ENCODE measurements at regions not wholly inside any gene's neighbourhood (a gene's known extent, or its start where the extent isn't known, plus 50 kb on each side); places are given as distances from the start of the nearest gene placed in this dataset.

DNA sequence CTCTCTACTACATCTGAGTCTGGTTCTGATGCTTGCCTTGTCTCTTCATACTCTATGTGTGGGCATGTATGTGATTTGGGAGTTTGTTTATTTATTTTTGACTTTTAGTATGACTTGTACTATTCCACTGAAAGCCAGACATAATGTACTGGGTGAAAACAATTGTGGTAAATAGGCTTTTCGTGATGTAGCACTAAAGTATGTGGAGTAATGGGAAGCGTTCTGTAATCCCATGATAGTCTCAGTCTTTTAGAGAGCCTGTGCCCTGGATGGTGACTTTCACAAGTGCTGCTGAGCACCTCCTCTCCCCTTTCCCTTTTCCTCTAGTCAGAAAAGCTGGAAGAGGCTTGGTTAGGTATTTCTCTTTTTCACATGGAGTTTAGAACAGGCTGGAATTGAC lies 85.8 kb upstream of the S1PR3 start:
- H3F3A ChIP-seq (ENCODE audit: insufficient read depth, low read length) = no peaks in the 10 kb centered on the region
- H2AFZ ChIP-seq (ENCODE audit: low read length) = no peak overlapping the region
- peaks cover 6% of the 10 kb centered on the region; the same call in 1 of the 2 replicates for H3K9me3 ChIP-seq (ENCODE audit: low read length)
- H3K4me2 ChIP-seq (ENCODE audit: low read length) = no peak overlapping the region
- H3K79me2 ChIP-seq (ENCODE audit: insufficient read depth, low read length) = no peaks in the 10 kb centered on the region
- H3K9me2 ChIP-seq (ENCODE audit: low read depth, low read length) = no peaks in the 10 kb centered on the region
- H3K36me3 ChIP-seq (ENCODE audit: insufficient read depth, low read length) = no peaks in the 10 kb centered on the region; the same call in 1 of the 2 replicates
- H3K27ac ChIP-seq (ENCODE audit: low read depth, low read length, poor library complexity, severe bottlenecking) = no peak overlapping the region
- H3K9ac ChIP-seq (ENCODE audit: low read length) = no peak overlapping the region
- H3K4me1 ChIP-seq (ENCODE audit: insufficient read depth, low read length, severe bottlenecking) = no peaks in the 10 kb centered on the region
- no peaks in the 10 kb centered on the region for H4K20me1 ChIP-seq (ENCODE audit: insufficient read depth, low read length)
- no peaks in the 10 kb centered on the region for H3K27me3 ChIP-seq (ENCODE audit: insufficient read depth, low read length)
- no peak overlapping the region for H3K4me3 ChIP-seq (ENCODE audit: low read depth, low read length, poor library complexity, severe bottlenecking)
- TF ChIP-seq, protein P1, sequence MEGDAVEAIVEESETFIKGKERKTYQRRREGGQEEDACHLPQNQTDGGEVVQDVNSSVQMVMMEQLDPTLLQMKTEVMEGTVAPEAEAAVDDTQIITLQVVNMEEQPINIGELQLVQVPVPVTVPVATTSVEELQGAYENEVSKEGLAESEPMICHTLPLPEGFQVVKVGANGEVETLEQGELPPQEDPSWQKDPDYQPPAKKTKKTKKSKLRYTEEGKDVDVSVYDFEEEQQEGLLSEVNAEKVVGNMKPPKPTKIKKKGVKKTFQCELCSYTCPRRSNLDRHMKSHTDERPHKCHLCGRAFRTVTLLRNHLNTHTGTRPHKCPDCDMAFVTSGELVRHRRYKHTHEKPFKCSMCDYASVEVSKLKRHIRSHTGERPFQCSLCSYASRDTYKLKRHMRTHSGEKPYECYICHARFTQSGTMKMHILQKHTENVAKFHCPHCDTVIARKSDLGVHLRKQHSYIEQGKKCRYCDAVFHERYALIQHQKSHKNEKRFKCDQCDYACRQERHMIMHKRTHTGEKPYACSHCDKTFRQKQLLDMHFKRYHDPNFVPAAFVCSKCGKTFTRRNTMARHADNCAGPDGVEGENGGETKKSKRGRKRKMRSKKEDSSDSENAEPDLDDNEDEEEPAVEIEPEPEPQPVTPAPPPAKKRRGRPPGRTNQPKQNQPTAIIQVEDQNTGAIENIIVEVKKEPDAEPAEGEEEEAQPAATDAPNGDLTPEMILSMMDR (IDR thresholded peaks at IDR 0.05; ENCODE audit: low read length) = no peak
- no peak for TF ChIP-seq EZH2 (IDR thresholded peaks at IDR 0.05; ENCODE audit: borderline replicate concordance, low read length)

DNA sequence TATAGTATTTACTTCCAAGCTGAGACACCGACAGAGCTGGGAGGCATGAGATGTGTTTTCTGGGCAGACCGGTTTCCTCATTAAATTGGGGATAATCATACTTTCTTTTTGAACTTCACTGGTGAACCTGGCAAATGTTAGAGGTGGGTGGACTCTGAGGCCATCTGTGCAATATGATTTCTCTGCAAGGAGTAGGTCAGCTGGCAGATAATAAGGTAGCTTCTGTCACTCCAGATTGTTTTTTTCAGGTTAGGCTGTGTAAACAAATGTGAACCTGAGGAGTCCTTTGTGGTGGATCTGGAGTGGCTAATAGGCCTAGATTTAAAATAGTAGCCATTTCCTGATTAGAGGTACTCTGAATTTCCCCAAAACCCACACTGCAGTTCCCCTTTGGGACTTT lies 75.4 kb upstream of the S1PR3 start:
- Histone ChIP-seq H3F3A (ENCODE audit: insufficient read depth, low read length) (no peaks in the 10 kb centered on the region), H4K20me1 (ENCODE audit: insufficient read depth, low read length) (no peaks in the 10 kb centered on the region), H3K4me1 (ENCODE audit: insufficient read depth, low read length, severe bottlenecking) (peaks cover 56% of the 10 kb centered on the region), H3K79me2 (ENCODE audit: insufficient read depth, low read length) (no peaks in the 10 kb centered on the region), H3K36me3 (ENCODE audit: insufficient read depth, low read length) (no peaks in the 10 kb centered on the region), H3K9me3 (ENCODE audit: low read length) (peaks cover 19% of the 10 kb centered on the region), H3K4me2 (ENCODE audit: low read length) (no peak overlapping the region), H3K27ac (ENCODE audit: low read depth, low read length, poor library complexity, severe bottlenecking) (peak overlapping the region; percentile 76), H3K9me2 (ENCODE audit: low read depth, low read length) (no peaks in the 10 kb centered on the region), H3K9ac (ENCODE audit: low read length) (no peak overlapping the region; the same call in 1 of the 2 replicates), H3K27me3 (ENCODE audit: insufficient read depth, low read length) (no peaks in the 10 kb centered on the region), H3K4me3 (ENCODE audit: low read depth, low read length, poor library complexity, severe bottlenecking) (no peak overlapping the region), H2AFZ (ENCODE audit: low read length) (peak overlapping the region; percentile 11; the same call in 1 of the 2 replicates)
- TF ChIP-seq, protein P1 (IDR thresholded peaks at IDR 0.05; ENCODE audit: low read length) = no peak
- no peak for TF ChIP-seq EZH2 (IDR thresholded peaks at IDR 0.05; ENCODE audit: borderline replicate concordance, low read length)

DNA sequence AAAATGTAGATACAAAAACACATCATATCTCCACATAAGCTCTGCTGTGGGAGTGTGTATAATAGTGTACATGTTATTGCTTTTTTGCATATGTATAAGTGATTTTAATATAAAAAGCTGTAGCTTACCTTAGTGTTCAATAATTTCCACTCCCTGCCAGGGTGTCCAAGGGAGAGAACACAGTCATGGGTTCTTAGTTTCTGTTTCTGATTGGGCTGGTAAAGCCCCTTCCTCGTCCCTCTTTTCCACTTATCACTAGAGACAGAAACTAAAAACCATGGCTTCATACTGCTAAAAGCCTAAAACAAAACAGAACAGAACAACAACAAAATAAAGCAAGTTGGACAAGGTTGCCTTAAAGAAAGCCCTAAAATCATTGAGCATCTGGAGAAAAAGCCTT lies 74.4 kb upstream of the S1PR3 start:
- Histone ChIP-seq H3K9ac (ENCODE audit: low read length) (no peak overlapping the region), H3K4me2 (ENCODE audit: low read length) (no peak overlapping the region), H3K4me1 (ENCODE audit: insufficient read depth, low read length, severe bottlenecking) (peaks cover 66% of the 10 kb centered on the region), H3K27me3 (ENCODE audit: insufficient read depth, low read length) (no peaks in the 10 kb centered on the region), H4K20me1 (ENCODE audit: insufficient read depth, low read length) (no peaks in the 10 kb centered on the region), H3K36me3 (ENCODE audit: insufficient read depth, low read length) (no peaks in the 10 kb centered on the region), H3K27ac (ENCODE audit: low read depth, low read length, poor library complexity, severe bottlenecking) (no peak overlapping the region), H3K9me2 (ENCODE audit: low read depth, low read length) (no peaks in the 10 kb centered on the region), H2AFZ (ENCODE audit: low read length) (no peak overlapping the region), H3F3A (ENCODE audit: insufficient read depth, low read length) (no peaks in the 10 kb centered on the region), H3K9me3 (ENCODE audit: low read length) (peaks cover 19% of the 10 kb centered on the region), H3K79me2 (ENCODE audit: insufficient read depth, low read length) (no peaks in the 10 kb centered on the region), H3K4me3 (ENCODE audit: low read depth, low read length, poor library complexity, severe bottlenecking) (no peak overlapping the region)
- TF ChIP-seq EZH2 (IDR thresholded peaks at IDR 0.05; ENCODE audit: borderline replicate concordance, low read length) = no peak
- TF ChIP-seq, protein P1 (IDR thresholded peaks at IDR 0.05; ENCODE audit: low read length) = no peak

Data from OCI-LY1 (cell line).